NT2/D1 (cell line): ENCODE measurements at regions not wholly inside any gene's neighbourhood (a gene's known extent, or its start where the extent isn't known, plus 50 kb on each side); places are given as distances from the start of the nearest gene placed in this dataset.

Experiments used
- DNase-seq: peaks from one replicate; pipeline ENCODE4 v3.0.0-alpha.2; 2011; ENCODE audit warnings: low read depth, low spot score
- H3K27me3 ChIP-seq: 2 replicates; pipeline ENCODE4 v1.6.0; 2011; ENCODE audit warnings: mild to moderate bottlenecking; ENCODE audit not compliant: insufficient read length, insufficient read depth
- H3K36me3 ChIP-seq: 2 replicates; pipeline ENCODE4 v1.6.1; 2011; ENCODE audit warnings: mild to moderate bottlenecking, low read length, mixed read lengths; ENCODE audit not compliant: insufficient read depth, insufficient read length
- H3K4me1 ChIP-seq: 2 replicates; pipeline ENCODE4 v1.5.1; 2011; ENCODE audit not compliant: insufficient read depth, insufficient read length
- H3K4me3 ChIP-seq: 2 replicates; pipeline ENCODE4 v1.5.1; 2011; ENCODE audit warnings: low read depth; ENCODE audit not compliant: insufficient read length
- H3K9ac ChIP-seq: 2 replicates; pipeline ENCODE4 v1.6.0; 2011; ENCODE audit warnings: low read depth; ENCODE audit not compliant: insufficient read length
- H3K9me3 ChIP-seq: 2 replicates; pipeline ENCODE4 v1.5.1; 2011; ENCODE audit warnings: mild to moderate bottlenecking, low read length; ENCODE audit not compliant: insufficient read depth
- SUZ12 ChIP-seq: IDR thresholded peaks from 2 replicates; pipeline ENCODE4 v1.6.1; 2011; ENCODE audit not compliant: insufficient read length, insufficient read depth; ENCODE audit errors: extremely low read depth
- YY1 ChIP-seq: IDR thresholded peaks from 2 replicates; pipeline ENCODE4 v1.6.1; 2011; ENCODE audit not compliant: insufficient read length, insufficient read depth
- ZNF274 ChIP-seq: IDR thresholded peaks from 2 replicates; pipeline ENCODE4 v1.6.1; 2011; ENCODE audit warnings: mild to moderate bottlenecking, low read depth, low read length

DNA sequence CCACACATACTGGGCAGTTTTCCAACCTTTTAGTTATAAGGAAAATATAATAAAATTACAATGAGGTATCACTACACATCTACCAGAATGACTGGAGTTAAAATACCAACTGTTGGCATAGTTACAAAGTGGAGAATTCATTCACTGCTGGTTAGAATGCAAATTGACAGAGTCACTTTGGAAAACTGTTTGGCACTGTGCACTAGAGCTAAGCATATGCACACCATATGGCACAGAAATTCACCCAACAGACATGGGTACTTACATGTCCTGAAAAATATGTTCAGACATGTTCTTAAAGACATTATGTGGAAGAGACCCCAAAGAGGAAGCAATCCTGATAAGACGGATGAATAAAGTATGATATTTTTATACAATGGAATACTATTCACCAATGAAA lies 686.1 kb upstream of the RAB6C start:
- DNase-seq: no peak
- H3K27me3 ChIP-seq: no peaks in the 10 kb centered on the region
- H3K4me1 ChIP-seq: no peaks in the 10 kb centered on the region
- no peak overlapping the region for H3K4me3 ChIP-seq
- no peak overlapping the region for H3K9ac ChIP-seq
- no peaks in the 10 kb centered on the region for H3K36me3 ChIP-seq
- H3K9me3 ChIP-seq: no peaks in the 10 kb centered on the region
- TF ChIP-seq YY1 (no peak), SUZ12 (no peak), ZNF274 (no peak)

DNA sequence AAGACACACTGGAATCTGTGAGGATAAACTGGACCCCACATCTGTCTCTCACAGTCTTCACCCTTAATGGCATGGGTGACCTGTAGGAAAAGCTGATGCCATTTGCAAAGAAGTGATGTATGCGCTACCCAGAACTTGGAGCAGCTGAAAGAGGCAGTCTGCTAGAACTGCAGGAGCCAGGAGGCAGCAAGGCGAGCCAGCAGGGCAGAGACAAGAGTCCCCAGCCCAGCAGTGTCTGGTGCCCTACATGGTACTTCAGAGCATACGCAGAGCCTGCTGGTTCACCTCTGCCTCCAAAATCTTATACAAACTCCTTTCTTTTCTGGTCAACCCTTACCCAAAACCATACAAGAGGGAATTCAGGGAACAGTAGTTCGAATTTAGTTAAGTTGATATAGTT lies 683.1 kb upstream of the RAB6C start:
- Histone ChIP-seq H3K9me3 (no peaks in the 10 kb centered on the region), H3K9ac (no peak overlapping the region), H3K36me3 (no peaks in the 10 kb centered on the region), H3K4me1 (peaks cover 2% of the 10 kb centered on the region), H3K27me3 (no peaks in the 10 kb centered on the region), H3K4me3 (no peak overlapping the region)
- TF ChIP-seq YY1: no peak
- no peak for TF ChIP-seq SUZ12
- no peak for TF ChIP-seq ZNF274
- DNase-seq: no peak

DNA sequence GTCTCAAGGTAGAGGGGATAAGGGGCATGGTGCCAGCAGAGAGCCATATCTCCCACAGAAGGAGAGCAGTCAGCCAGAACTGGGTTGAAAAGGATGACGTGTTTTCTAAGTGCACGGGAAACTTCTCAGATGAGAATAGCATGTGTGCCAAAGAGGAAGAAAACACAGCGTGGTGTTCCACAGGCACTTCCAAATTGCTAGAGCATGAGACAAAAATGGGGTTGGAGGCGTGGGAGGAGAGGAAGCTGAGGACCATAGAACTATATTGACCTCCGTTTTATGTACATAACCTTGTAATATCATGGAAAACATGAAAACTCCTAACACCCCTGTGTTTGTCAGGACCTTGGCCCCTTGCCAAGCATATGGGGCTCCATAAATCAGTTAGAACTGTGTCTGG lies 682.7 kb upstream of the RAB6C start:
- Histone ChIP-seq H3K4me1 (peaks cover 2% of the 10 kb centered on the region), H3K27me3 (no peaks in the 10 kb centered on the region), H3K36me3 (no peaks in the 10 kb centered on the region), H3K9ac (no peak overlapping the region), H3K9me3 (no peaks in the 10 kb centered on the region), H3K4me3 (no peak overlapping the region)
- TF ChIP-seq SUZ12 (no peak), ZNF274 (no peak), YY1 (no peak)
- DNase-seq: no peak

DNA sequence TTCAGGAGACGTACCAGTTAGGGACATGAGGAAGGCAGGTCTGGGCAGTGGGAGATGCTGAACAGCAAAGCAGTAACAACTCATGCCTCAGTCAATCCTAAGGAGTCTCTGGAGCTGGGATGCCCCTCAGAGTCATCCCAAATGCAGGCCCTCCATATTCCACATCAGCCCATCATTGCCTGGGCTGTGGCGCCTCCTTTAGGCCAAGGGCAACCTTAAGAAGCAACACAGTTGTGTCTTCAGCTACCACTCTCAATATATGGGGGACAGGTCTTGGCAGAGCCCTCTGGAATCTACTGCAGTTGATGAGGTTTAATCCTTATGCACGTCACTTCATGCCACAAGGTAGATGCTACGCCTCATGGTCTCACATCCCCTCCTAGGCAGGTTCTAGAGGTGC lies 682.0 kb upstream of the RAB6C start:
- TF ChIP-seq YY1 (no peak), SUZ12 (no peak), ZNF274 (no peak)
- Histone ChIP-seq H3K9ac (no peak overlapping the region), H3K27me3 (no peaks in the 10 kb centered on the region), H3K36me3 (no peaks in the 10 kb centered on the region), H3K4me3 (no peak overlapping the region), H3K9me3 (no peaks in the 10 kb centered on the region), H3K4me1 (peaks cover 2% of the 10 kb centered on the region)
- peak; percentile 11 for DNase-seq

DNA sequence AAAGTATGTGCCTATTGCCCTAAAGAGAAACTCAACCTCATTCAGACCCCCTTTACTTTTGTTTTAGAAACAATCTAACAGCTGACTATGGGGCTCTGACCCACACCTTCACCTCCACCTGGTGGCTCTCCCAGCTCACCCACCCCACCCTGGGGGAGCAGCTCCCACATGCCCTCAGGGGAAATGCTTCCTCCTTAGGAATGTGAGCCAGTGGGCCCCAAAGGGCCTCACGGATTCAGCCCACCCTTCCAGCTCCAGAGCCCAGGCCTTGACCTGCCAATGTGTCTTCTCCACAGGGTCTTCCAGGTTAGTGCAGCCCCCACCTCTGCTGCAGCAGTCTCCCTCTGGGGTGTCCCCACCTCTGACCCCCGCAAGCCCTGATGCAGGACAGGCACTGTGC lies 680.1 kb upstream of the RAB6C start:
- H3K36me3 ChIP-seq: no peaks in the 10 kb centered on the region
- H3K27me3 ChIP-seq: no peaks in the 10 kb centered on the region
- no peaks in the 10 kb centered on the region for H3K9me3 ChIP-seq
- DNase-seq: no peak
- no peak for TF ChIP-seq ZNF274
- no peak for TF ChIP-seq SUZ12
- TF ChIP-seq YY1: no peak
- no peak overlapping the region for H3K4me3 ChIP-seq
- no peak overlapping the region for H3K9ac ChIP-seq
- peaks cover 5% of the 10 kb centered on the region for H3K4me1 ChIP-seq

DNA sequence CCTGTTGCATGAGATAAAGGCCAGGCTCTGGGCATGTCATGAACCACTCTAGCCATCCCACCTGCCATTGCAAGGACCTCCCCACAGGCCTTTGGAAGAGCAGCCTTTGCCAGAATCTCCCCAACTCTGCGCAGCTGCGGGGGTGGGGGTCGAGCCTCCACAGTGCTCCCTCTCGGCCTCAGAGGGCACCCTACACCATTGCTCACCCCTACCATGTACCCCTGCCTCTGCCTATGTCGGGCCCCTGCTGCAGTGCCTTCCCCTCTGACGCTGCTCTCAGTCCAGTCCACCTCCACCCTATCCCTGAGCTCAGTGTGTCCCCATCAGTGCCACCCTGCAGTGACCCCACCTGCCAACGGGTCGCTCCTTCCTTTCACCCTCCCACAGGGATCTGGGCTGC lies 679.7 kb upstream of the RAB6C start:
- no peaks in the 10 kb centered on the region for H3K9me3 ChIP-seq
- no peaks in the 10 kb centered on the region for H3K36me3 ChIP-seq
- H3K9ac ChIP-seq: no peak overlapping the region
- no peak for DNase-seq
- H3K4me3 ChIP-seq: no peak overlapping the region
- TF ChIP-seq YY1: no peak
- TF ChIP-seq SUZ12: no peak
- no peak for TF ChIP-seq ZNF274
- H3K4me1 ChIP-seq: peaks cover 5% of the 10 kb centered on the region
- no peaks in the 10 kb centered on the region for H3K27me3 ChIP-seq

DNA sequence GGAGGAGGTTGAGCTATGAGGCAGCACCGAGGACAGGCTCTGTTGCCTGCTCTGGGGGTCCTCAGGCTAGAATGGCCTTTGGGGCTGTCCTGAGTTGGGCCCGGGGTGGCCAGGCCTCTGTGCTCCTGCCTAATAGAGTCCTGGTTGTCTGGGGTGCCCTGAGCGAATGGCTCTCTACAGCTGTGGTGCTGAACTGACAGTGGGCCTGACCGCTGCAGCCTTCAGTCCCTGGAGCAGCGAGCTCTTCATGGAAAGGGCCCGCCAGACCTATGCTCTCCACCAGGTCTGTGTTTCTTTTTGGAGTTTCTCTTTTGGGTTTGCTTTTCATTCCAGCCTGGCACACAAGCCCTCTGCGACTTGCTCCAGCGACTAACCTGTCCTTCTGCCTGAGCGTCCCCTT lies 679.0 kb upstream of the RAB6C start:
- H3K9ac ChIP-seq: no peak overlapping the region
- H3K9me3 ChIP-seq: no peaks in the 10 kb centered on the region
- H3K4me3 ChIP-seq: no peak overlapping the region
- DNase-seq: no peak
- H3K4me1 ChIP-seq: peaks cover 5% of the 10 kb centered on the region
- no peak for TF ChIP-seq YY1
- H3K27me3 ChIP-seq: no peaks in the 10 kb centered on the region
- no peaks in the 10 kb centered on the region for H3K36me3 ChIP-seq

DNA sequence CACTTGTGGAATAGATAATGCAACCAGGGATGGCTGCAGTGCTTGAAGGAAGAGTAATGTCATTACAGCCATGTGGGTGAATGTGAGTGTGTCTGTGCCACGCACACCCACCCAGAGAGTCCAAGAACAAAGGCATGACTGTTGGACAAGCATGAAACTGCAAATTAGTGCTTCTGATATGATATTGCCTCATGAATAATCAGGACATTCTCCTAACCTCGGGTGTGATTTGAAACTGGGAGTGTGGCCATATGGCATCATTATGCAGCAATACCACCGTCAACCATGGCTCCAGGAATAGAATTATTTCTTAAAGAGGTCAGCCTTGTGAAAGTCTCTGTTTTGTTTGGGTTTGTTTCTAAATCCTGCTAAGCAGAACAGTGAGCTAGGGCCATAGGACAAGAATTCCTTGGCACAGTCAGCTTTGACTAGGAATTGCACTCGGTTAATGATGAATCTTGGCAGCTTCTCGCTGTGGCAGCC lies 678.0 kb upstream of the RAB6C start:
- no peak for DNase-seq
- TF ChIP-seq SUZ12 (no peak), YY1 (no peak), ZNF274 (no peak)

More for the DNA sequence above, 678.0 kb upstream of the RAB6C start:
- Histone ChIP-seq H3K9me3 (no peaks in the 10 kb centered on the region), H3K36me3 (no peaks in the 10 kb centered on the region), H3K4me3 (no peak overlapping the region), H3K4me1 (peaks cover 5% of the 10 kb centered on the region), H3K9ac (no peak overlapping the region), H3K27me3 (no peaks in the 10 kb centered on the region)
